Stimulated activated CD8-positive, alpha-beta memory T cell treated with anti-CD3 and anti-CD28 coated beads, Interleukin-2, amount 100 ng/mL, for 1 hour (primary cell): ENCODE measurements at regions not wholly inside any gene's neighbourhood (a gene's known extent, or its start where the extent isn't known, plus 50 kb on each side); places are given as distances from the start of the nearest gene placed in this dataset.
A peak's percentile ranks its signal among the peaks of the same experiment; 100 is the strongest.
"Not testable (repeated sequence)": the region's sequence is repeated elsewhere in the genome, so short reads cannot be mapped to it uniquely, and the experiment has no call there.

Experiments used
- DNase-seq, 2 donors: peaks; one replicate each; pipeline ENCODE4 v3.0.0-alpha.2; 2020; ENCODE audit warnings: low read depth in 2 of 2

GRCh38 chr6:99668036-99668705 is 61.5 kb downstream of the PRDM13 start:
- DNase-seq = no peak

DNA sequence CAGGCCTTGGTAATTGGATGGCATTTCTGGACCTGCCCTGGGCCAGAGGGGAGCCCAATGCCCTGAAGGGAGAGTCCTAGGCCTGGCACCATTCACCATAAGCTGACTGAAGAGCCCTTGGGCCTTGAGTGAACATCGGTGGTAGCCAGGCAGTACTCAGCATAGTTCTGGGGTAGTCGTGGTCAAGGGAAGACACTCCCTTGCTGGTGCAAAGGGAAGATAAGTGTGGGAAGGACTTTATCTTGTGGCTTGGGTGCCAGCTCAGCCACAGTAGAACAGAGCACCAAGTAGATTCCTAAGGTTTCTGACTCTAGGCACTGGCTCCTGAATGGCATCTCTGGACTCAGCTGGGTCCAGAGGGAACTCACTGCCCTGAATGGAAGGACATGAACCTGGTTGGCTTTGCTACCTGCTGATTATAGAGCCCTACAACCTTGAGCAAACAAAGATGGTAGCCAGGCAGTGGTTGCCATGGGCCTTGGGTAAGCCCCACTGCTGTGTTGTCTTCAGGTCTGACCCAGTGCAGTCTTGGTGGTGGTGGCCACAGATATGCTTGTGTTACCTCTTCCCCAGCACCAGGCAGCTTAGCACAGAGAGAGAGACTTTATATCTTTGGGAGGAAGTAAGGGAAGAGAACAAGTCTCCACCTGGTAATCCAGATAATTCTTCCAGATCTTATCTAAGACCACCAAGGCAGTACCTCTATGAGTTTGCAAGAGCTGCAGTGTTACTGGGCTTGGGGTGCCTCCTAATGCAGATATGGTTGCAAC is 83.5 kb downstream of the PRDM13 start:
- no peak for DNase-seq

- DNase-seq = not testable (repeated sequence)
Observed at GRCh38 chr6:99702287-99702686, 95.7 kb downstream of the PRDM13 start.

DNA sequence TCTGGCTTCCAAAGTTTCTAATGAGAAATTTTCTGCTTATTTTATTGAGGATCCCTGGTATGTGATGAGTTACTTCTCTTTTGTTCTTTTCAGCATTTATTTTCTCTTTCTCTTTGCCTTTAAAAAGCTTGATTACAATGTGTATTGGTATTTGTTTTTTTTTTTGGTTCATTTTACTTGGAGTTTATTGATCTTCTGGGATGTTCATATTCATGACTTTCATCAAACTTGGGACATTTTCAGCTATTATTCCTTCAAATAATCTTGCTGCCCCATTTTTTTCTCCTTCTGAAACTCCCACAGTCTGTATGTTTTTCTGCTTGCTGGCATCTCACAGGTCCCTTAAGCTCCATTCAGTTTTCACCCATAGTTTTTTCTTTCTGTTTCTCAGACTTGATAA is 102.4 kb downstream of the PRDM13 start:
- no peak for DNase-seq

DNA sequence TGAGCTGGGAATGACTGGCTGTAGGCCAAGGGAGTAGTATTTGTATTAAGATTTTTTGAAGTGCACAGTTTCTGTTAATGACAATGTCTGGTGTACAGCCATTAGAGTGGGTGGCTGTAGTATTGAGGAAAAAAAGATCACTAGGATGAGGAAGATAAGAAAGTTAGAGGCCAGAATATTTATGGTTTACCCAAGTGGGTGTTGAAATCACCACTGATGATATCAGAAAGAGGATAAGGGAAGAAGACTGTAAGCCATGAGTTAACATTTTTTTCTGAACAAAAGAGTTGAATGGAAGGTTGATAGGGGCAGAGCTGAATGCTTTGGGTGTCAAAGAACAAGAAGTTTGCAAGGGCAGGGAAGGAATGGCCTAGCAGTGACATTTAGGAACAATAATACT is 104.7 kb downstream of the PRDM13 start:
- no peak for DNase-seq

- no peak for DNase-seq
Observed at GRCh38 chr6:99711925-99712324, 105.3 kb downstream of the PRDM13 start.

- DNase-seq = no peak
Observed at GRCh38 chr6:99712519-99712918, 105.9 kb downstream of the PRDM13 start.

- not testable (repeated sequence) for DNase-seq
Observed at GRCh38 chr6:99722043-99722442, 115.4 kb downstream of the PRDM13 start.

GRCh38 chr6:99730237-99730636 is 123.6 kb downstream of the PRDM13 start:
- DNase-seq = not testable (repeated sequence)

DNA sequence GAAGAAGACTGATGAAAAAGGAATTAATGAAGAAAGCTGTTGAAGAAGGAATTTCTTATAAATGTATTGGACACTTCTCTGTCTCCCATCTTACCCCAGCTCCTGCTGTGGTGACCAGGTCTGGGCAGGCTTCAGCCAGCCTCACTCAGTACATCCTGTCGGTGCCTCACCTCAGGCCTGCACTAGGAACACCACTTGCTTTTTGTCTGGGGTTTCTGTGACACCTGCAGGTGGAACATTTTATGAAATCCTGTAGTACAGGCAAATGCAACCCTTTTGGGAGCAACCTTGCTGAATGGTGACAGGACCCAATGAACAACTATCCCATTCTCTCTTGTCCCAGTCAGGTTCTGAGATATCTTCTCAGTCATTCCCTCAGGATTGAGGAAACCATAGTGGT is 129.7 kb downstream of the PRDM13 start:
- DNase-seq = no peak

DNA sequence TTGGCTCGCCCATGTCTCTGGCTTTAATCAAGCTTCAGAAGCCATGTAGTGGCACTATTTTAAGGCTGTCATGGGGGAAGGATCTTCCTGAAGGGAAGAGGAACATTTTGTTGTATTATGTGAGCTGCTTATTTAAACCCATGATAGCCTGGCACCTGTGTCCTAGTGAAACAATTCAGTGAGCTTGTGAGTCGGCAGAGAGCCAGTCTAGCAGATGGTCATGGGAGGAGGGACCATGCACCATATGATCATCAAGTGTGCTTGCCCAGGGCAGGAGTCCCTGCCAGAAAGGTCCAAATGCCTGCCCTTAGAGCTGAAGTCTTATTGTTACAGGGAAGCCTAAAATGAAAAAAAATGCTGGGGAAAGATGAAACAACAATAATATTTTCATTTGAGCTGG is 132.9 kb downstream of the PRDM13 start:
- no peak for DNase-seq

GRCh38 chr6:99741092-99741491 is 134.5 kb downstream of the PRDM13 start:
- no peak for DNase-seq

GRCh38 chr6:99743647-99744046 is 137.0 kb downstream of the PRDM13 start:
- no peak for DNase-seq

GRCh38 chr6:99745651-99746050 is 139.0 kb downstream of the PRDM13 start:
- no peak for DNase-seq

DNA sequence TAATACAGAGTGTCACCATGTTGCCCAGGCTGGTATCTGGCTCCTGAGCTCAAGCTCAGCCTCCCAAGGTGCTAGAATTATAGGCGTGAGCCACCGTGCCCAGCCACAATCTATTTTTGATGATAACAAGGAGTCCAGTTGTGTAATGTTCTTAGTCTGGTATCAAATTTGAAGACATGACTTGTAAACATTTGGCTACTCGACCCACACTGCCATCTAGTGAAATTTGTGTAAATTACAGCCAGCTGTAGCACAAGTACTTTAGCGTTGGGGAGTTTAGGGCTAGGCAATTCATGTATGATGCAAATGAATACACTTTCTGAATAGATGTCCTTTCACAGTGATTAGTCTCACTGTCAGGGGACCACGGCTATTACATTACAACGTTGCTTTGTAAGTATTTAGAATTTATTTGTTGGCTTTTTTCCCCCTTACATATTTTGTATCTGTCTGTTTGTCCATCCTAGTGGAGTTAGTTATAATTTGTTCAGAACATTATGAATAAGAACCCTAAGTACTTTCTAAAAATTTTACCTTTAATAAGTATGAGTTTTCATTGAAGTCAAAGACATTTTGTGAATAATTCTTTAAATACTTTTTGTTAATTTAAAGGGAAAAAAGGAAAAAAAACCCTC is 139.7 kb downstream of the PRDM13 start:
- peak in 1 of 2 donors; percentile 3 for DNase-seq

- DNase-seq = no peak
Observed at GRCh38 chr6:99761711-99762110, 155.1 kb downstream of the PRDM13 start.

DNA sequence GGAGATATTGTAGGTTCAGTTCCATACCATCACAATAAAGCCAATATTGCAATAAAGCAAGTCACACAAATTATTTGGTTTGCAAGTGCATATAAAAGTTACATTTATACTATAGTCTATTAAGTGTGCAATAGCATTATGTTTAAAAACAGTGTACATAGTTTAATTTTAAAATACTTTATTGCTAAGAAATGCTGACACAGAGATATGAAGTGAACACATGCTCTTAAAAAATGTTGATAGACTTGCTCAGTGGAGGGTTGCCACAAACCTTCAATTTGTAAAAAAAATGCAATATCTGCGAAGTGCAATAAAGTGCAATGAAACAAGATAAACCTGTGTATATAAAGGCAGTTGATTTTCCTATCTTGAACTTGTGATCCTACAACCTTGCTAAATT is 161.5 kb downstream of the PRDM13 start:
- no peak for DNase-seq

- no peak for DNase-seq
Observed at GRCh38 chr6:99779631-99780555, 173.3 kb downstream of the PRDM13 start.

DNA sequence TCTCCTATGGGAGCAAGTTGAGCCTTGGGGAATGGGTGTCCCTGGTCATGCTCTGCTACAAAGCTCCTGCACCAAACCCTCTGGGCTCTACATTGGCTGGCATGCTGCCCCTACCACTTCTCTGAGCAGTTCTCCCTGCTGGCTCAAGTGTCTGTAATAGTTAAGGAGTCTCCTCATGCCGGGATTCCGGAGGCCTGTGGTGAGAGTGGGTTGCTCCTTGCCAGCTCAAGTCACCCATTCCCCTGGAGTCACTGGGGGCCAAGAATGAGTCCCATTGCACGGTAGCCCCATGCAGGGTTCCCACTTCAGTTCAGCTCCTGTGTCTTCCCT is 173.9 kb downstream of the PRDM13 start:
- DNase-seq = no peak

DNA sequence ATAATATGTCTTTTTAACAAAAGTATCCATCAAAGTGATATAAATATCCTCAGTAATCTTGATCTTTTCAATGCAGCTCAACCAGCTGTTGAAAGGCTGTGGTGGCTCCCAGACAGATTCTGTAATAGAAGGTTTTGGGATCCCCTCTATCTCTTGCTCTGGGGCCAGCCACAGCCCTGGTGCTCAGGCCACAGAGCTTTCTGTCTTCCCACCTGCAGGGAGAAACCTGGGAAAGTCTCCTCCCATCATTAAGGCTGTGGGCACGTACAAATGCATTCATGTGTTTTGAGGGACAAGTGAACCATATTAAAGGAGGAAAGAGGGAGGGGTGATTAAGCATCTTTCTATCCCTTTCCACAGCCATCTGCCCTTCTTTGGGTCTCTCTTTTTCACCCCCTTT is 183.1 kb downstream of the PRDM13 start:
- DNase-seq = no peak

DNA sequence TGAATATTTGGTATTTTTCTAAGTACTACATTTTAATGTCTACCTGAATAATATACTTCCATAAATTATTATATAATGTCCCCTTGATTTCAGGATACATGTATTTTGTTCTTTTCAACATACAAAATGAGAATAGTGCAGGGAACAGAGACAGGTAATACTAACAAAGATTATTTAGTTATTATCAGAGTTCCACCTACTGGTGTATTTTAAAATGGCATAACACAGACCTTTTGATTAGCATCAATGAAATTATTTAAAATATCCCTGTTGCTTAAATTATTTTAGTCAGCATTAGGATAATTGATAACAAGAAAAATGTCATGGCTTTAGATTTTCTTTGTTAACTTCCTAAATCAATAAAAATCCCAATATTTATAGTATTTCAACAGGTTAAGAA is 184.0 kb downstream of the PRDM13 start:
- no peak for DNase-seq

DNA sequence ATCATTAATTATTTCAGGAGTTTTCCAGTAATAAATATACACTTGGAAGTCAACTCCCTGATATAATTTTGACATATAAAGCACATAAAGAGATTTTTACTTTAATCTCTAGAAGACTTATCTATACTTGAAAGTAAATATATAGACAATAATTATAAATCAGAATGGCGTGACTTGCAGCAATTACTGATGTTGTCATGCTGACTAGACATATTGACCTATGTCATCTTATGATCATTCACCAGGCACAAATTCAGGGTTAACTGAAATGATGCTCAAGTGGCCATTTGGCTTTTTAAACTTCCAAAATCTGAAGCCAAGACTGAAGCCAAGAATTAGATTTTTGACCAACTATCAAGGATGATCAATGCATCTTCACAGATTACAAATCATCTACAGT is 192.2 kb downstream of the MCHR2 start:
- DNase-seq = no peak
